HG03095 (cell line): ENCODE measurements at regions not wholly inside any gene's neighbourhood (a gene's known extent, or its start where the extent isn't known, plus 50 kb on each side); places are given as distances from the start of the nearest gene placed in this dataset.

Experiments used
- ATAC-seq: cut with Tn5 transposase; IDR thresholded peaks from one replicate; pipeline ENCODE4 v1.9.1; 2021; ENCODE audit warnings: moderate library complexity; ENCODE audit not compliant: unreplicated experiment

- no peak for ATAC-seq
Measured at GRCh38 chr1:55658917-55659316, 443.8 kb upstream of the USP24 start.

- ATAC-seq, result no peak
Measured at GRCh38 chr1:55654750-55655149, 439.6 kb upstream of the USP24 start.

- ATAC-seq, result no peak
Measured at GRCh38 chr1:55654171-55654570, 439.0 kb upstream of the USP24 start.

- no peak for ATAC-seq
Measured at GRCh38 chr1:55650444-55650843, 435.3 kb upstream of the USP24 start.

DNA sequence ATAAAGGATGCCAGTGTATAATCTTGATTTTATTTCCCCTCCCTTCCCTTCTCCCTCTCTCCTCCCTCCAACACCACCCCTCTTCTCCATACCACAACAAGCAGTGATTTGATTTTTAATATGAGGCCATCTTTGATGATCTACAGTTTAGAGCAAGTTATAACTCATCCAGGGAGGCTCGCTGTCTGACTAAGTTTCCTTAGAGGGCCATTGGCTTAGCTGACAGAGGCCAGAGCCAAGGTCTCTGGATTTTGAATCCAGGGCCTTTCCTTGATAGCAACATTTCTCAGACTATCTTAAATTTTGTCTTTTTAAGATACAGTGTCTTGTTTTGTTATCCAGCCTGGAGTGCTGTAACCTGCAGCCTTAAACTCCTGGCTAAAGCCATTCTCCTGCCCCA is 431.0 kb upstream of the USP24 start:
- ATAC-seq, result no peak

GRCh38 chr1:55645270-55645669 is 430.1 kb upstream of the USP24 start:
- no peak for ATAC-seq

GRCh38 chr1:55641947-55642346 is 426.8 kb upstream of the USP24 start:
- ATAC-seq, result no peak

- ATAC-seq, result no peak
Measured at GRCh38 chr1:55640708-55641473, 425.7 kb upstream of the USP24 start.

- no peak for ATAC-seq
Measured at GRCh38 chr1:55639526-55639925, 424.4 kb upstream of the USP24 start.

- no peak for ATAC-seq
Measured at GRCh38 chr1:55639051-55639450, 423.9 kb upstream of the USP24 start.

- no peak for ATAC-seq
Measured at GRCh38 chr1:55636696-55637095, 421.5 kb upstream of the USP24 start.

DNA sequence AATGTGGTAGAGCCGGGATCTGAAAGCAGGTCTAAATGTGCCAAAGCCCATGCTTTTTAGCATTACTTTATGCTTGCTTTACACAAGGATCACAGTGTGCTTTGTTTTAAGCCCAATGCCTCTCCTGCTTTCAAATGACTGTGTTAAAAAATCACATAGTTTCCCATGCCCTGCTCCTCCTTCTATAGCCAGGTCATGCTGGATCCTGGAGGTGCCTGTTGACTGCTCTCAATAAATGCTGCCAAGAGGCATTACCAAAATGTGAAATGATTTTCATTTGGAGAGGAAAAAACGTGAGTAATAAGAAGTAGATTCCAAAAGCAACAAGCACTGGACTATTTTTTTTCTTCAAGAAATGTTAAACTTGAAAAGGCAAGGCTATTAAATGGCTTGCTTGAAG is 420.7 kb upstream of the USP24 start:
- no peak for ATAC-seq

- ATAC-seq, result no peak
Measured at GRCh38 chr1:55634516-55634915, 419.4 kb upstream of the USP24 start.

- no peak for ATAC-seq
Measured at GRCh38 chr1:55632906-55633305, 417.7 kb upstream of the USP24 start.

GRCh38 chr1:55632058-55632457 is 416.9 kb upstream of the USP24 start:
- no peak for ATAC-seq

DNA sequence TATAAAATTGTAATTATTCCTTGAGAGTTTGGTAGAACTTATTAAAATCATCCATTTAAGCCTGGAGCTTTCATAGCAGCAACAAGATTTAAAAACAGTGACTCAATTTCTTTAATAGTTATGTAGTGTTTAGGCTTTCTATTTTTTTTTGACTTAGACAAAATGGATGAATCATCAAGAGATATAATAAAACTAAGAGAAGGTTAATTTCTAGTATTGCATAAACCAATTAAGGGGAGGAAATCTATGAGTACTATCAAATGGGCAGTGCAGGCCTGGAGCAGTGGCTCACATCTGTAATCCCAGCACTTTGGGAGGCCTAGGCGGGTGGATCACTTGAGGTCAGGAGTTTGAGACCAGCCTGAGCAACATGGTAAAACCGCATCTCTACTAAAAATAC is 416.3 kb upstream of the USP24 start:
- ATAC-seq, result no peak

- ATAC-seq, result no peak
Measured at GRCh38 chr1:55626326-55626725, 411.2 kb upstream of the USP24 start.

DNA sequence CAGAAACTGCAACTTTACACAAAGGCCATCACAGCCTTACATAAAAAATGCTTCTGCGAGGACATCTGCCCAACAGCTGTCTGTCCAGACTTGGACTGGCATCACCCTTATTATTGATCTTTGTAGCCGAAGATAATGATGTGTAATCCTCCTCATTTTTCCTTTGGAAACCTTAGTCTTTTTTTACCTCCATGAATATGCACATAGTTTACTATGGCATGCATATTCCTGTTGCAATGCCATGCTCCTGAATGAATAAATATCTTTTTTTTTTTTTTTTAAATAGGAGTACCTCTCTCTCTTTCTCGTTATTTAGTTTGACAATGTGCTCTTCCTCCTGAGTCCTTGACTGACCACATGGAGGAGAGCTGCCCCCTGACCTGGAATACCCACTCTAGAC is 409.6 kb upstream of the USP24 start:
- ATAC-seq, result no peak

DNA sequence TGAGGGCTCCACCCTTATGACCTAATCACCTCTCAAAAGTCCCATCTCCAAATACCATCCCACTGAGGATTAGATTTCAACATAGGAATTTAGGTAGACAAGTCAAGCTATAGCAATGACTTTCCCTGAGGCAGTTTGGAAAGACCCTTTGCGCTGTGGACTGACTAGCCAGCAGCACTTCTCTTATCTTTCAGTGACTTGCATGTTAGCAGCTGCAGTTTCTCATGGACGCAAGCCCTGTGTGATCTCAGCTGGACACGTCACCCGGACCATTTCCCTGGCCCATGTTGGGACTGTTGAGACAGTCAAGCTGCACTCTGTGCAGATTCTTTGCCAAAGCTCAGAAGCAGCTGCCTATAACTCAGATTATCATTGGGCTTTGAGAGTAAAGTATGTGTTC is 408.1 kb upstream of the USP24 start:
- ATAC-seq, result no peak

GRCh38 chr1:55622074-55622473 is 406.9 kb upstream of the USP24 start:
- ATAC-seq, result no peak

- no peak for ATAC-seq
Measured at GRCh38 chr1:55618199-55618598, 403.0 kb upstream of the USP24 start.

- no peak for ATAC-seq
Measured at GRCh38 chr1:55617288-55617982, 402.3 kb upstream of the USP24 start.

GRCh38 chr1:55612988-55613387 is 397.8 kb upstream of the USP24 start:
- ATAC-seq, result no peak
